Liver (tissue), 8 donors: ENCODE measurements at regions not wholly inside any gene's neighbourhood (a gene's known extent, or its start where the extent isn't known, plus 50 kb on each side); places are given as distances from the start of the nearest gene placed in this dataset.

Experiments used
- DNase-seq: peaks from one replicate; pipeline ENCODE4 v3.0.0-alpha.2; 2017; ENCODE audit warnings: low spot score
- H3K27ac ChIP-seq, 2 donors: one replicate each; pipeline ENCODE4 v1.7.0; 2013; ENCODE audit warnings: inconsistent platforms in 2 of 2, low read length in 2 of 2, control low read depth in 1 of 2, low read depth in 1 of 2, mild to moderate bottlenecking in 1 of 2
- H3K27me3 ChIP-seq, 4 donors: one replicate each; pipeline versions ENCODE4 v1.6.1 to v1.7.0; 2013; ENCODE audit warnings: low read length in 3 of 4, inconsistent platforms in 1 of 4, mild to moderate bottlenecking in 1 of 4, moderate library complexity in 1 of 4; ENCODE audit not compliant: control insufficient read depth in 4 of 4, insufficient read depth in 4 of 4
- H3K36me3 ChIP-seq, 4 donors: one replicate each; pipeline versions ENCODE4 v1.6.1 to v1.7.0; 2013; ENCODE audit warnings: low read length in 3 of 4, mild to moderate bottlenecking in 3 of 4, low read depth in 1 of 4, moderate library complexity in 1 of 4; ENCODE audit not compliant: control insufficient read depth in 4 of 4, insufficient read depth in 3 of 4
- H3K4me1 ChIP-seq, 4 donors: one replicate each; pipeline versions ENCODE4 v1.6.1 to v1.7.0; 2013; ENCODE audit warnings: low read length in 3 of 4, mild to moderate bottlenecking in 3 of 4, moderate library complexity in 1 of 4; ENCODE audit not compliant: control insufficient read depth in 4 of 4, insufficient read depth in 4 of 4
- H3K4me3 ChIP-seq, 3 donors: one replicate each; pipeline versions ENCODE4 v1.6.1 to v1.7.0; 2013; ENCODE audit warnings: low read length in 3 of 3, control low read depth in 1 of 3, low read depth in 1 of 3, mild to moderate bottlenecking in 1 of 3
- H3K9ac ChIP-seq, 2 donors: one replicate each; pipeline ENCODE4 v1.7.0; 2013; ENCODE audit warnings: low read length in 2 of 2, mild to moderate bottlenecking in 2 of 2, moderate library complexity in 2 of 2, control low read depth in 1 of 2, low read depth in 1 of 2
- H3K9me3 ChIP-seq, 4 donors: one replicate each; pipeline versions ENCODE4 v1.6.1 to v1.7.0; 2013; ENCODE audit warnings: low read length in 3 of 4; ENCODE audit not compliant: control insufficient read depth in 4 of 4
- EGR1 ChIP-seq, 2 donors: IDR thresholded peaks; 2 replicates each; pipeline ENCODE4 v1.6.1; 2016 to 2018; ENCODE audit warnings: antibody characterized with exemption in 2 of 2, low read depth in 2 of 2
- FOXA1 ChIP-seq: IDR thresholded peaks from 2 replicates; pipeline ENCODE4 v1.6.1; 2016; ENCODE audit warnings: antibody characterized with exemption
- FOXA2 ChIP-seq: IDR thresholded peaks from 2 replicates; pipeline ENCODE4 v1.6.1; 2016; ENCODE audit warnings: antibody characterized with exemption
- GABPA ChIP-seq, 2 donors: IDR thresholded peaks in 1 of 2; conservative IDR thresholded peaks in 1 of 2; 2 replicates each; pipeline ENCODE4 v1.6.1; 2016; ENCODE audit warnings: antibody characterized with exemption in 2 of 2, mild to moderate bottlenecking in 1 of 2, moderate library complexity in 1 of 2
- HNF4A ChIP-seq, 2 donors: conservative IDR thresholded peaks; 2 replicates each; pipeline ENCODE4 v1.6.1; 2016; ENCODE audit warnings: antibody characterized with exemption in 2 of 2, mild to moderate bottlenecking in 2 of 2
- HNF4G ChIP-seq: IDR thresholded peaks from 2 replicates; pipeline ENCODE4 v1.6.1; 2016; ENCODE audit warnings: antibody characterized with exemption
- JUND ChIP-seq, 2 donors: IDR thresholded peaks; 2 replicates each; pipeline ENCODE4 v1.6.1; 2016; ENCODE audit warnings: antibody characterized with exemption in 2 of 2
- NR2F2 ChIP-seq: IDR thresholded peaks from 2 replicates; pipeline ENCODE4 v1.6.1; 2016; ENCODE audit warnings: antibody characterized with exemption
- RAD21 ChIP-seq, 2 donors: IDR thresholded peaks; 2 replicates each; pipeline ENCODE4 v1.6.1; 2016; ENCODE audit warnings: antibody characterized with exemption in 2 of 2, mild to moderate bottlenecking in 2 of 2
- RXRA ChIP-seq, 2 donors: IDR thresholded peaks; 2 replicates each; pipeline ENCODE4 v1.6.1; 2017 to 2018; ENCODE audit warnings: antibody characterized with exemption in 2 of 2, mild to moderate bottlenecking in 1 of 2
- SP1 ChIP-seq: IDR thresholded peaks from 2 replicates; pipeline ENCODE4 v1.6.1; 2018; ENCODE audit warnings: antibody characterized with exemption, mild to moderate bottlenecking
- TAF1 ChIP-seq: conservative IDR thresholded peaks from 2 replicates; pipeline ENCODE4 v1.6.1; 2016; ENCODE audit warnings: antibody characterized with exemption, mild to moderate bottlenecking
- YY1 ChIP-seq: IDR thresholded peaks from 2 replicates; pipeline ENCODE4 v1.6.1; 2016; ENCODE audit warnings: antibody characterized with exemption, mild to moderate bottlenecking
- WGBS: extraction: QIAGEN DNeasy Blood & Tissue Kit; methylation state at CpG from one replicate; pipeline ENCODE4 v1.1.7; 2013; 5-methylcytosine and 5-hydroxymethylcytosine counted together
- TF ChIP-seq, protein P1 (sequence below): IDR thresholded peaks from 2 replicates; pipeline ENCODE4 v1.6.1; 2016; ENCODE audit warnings: antibody characterized with exemption
- TF ChIP-seq, protein P2 (sequence below): IDR thresholded peaks from 2 replicates; pipeline ENCODE4 v1.6.1; 2016; ENCODE audit warnings: antibody characterized with exemption, mild to moderate bottlenecking
- TF ChIP-seq, protein P3 (sequence below): IDR thresholded peaks from 2 replicates; pipeline ENCODE4 v1.6.1; 2016; ENCODE audit warnings: antibody characterized with exemption
- TF ChIP-seq, protein P4 (sequence below): IDR thresholded peaks from 2 replicates; pipeline ENCODE4 v1.6.1; 2016; ENCODE audit warnings: antibody characterized with exemption
- TF ChIP-seq, protein P5 (sequence below): fragments of 150-350 bp; IDR thresholded peaks from 2 replicates; pipeline ENCODE4 v1.5.1; 2017; ENCODE audit warnings: improper control_type of control experiment, low read depth, low read length; ENCODE audit not compliant: missing input control
- donor health status: healthy.
- donor health status: healthy.
- donor health status: healthy.
- donor health status: healthy.
- donor health status: healthy.

DNA sequence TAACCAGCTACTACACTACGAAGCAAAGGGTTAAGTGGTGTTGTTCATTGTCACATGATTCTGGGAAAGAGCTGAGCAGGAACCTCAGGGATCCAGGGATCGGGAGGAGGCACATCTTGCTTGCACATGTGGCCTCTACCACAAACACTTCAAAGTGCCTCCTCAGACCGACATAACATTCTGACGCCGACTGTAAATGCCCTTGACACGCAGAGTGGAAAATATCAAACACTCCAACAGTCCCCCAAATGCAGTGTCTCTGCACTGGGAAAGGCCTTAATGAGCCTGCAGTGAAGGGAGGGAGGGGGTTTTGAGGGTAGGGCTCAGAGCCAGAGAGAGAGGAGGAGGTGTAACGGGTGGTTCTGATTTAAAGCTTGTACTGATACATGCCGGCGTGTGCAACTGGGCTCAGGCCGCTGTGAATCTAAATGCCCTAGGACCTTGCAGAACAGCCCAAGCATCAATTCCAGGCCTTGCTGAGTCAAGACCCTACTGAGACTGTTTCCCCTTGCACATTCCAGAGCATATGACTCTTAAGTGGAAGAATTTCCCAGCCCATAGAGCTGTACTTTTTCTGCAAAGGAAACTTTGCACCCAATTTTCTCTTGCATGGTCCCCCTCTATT is 163.7 kb downstream of the NTMT2 start:
- Histone ChIP-seq H3K4me1 (no peaks in the 10 kb centered on the region), H3K36me3 (no peaks in the 10 kb centered on the region), H3K4me3 (no peak overlapping the region), H3K27me3 (peaks cover 0 to 2% (median 0%) of the 10 kb centered on the region in 4 donors), H3K9ac (no peak overlapping the region), H3K9me3 (no peaks in the 10 kb centered on the region), H3K27ac (no peak overlapping the region)
- DNase-seq = no peak
- WGBS = 85% methylated on average over 10 of the region's 10 CpGs
- no peak for TF ChIP-seq SP1
- TF ChIP-seq GABPA (IDR thresholded peaks at IDR 0.05 in 1 of 2, conservative IDR thresholded peaks at IDR 0.05 in 1 of 2) = no peak
- no peak for TF ChIP-seq HNF4A (conservative IDR thresholded peaks at IDR 0.05)
- no peak for TF ChIP-seq JUND (IDR thresholded peaks at IDR 0.05)
- no peak for TF ChIP-seq YY1
- no peak for TF ChIP-seq TAF1
- no peak for TF ChIP-seq FOXA2
- TF ChIP-seq, protein P1, sequence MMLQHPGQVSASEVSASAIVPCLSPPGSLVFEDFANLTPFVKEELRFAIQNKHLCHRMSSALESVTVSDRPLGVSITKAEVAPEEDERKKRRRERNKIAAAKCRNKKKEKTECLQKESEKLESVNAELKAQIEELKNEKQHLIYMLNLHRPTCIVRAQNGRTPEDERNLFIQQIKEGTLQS = no peak
- TF ChIP-seq RXRA (IDR thresholded peaks at IDR 0.05) = no peak
- TF ChIP-seq, protein P2, sequence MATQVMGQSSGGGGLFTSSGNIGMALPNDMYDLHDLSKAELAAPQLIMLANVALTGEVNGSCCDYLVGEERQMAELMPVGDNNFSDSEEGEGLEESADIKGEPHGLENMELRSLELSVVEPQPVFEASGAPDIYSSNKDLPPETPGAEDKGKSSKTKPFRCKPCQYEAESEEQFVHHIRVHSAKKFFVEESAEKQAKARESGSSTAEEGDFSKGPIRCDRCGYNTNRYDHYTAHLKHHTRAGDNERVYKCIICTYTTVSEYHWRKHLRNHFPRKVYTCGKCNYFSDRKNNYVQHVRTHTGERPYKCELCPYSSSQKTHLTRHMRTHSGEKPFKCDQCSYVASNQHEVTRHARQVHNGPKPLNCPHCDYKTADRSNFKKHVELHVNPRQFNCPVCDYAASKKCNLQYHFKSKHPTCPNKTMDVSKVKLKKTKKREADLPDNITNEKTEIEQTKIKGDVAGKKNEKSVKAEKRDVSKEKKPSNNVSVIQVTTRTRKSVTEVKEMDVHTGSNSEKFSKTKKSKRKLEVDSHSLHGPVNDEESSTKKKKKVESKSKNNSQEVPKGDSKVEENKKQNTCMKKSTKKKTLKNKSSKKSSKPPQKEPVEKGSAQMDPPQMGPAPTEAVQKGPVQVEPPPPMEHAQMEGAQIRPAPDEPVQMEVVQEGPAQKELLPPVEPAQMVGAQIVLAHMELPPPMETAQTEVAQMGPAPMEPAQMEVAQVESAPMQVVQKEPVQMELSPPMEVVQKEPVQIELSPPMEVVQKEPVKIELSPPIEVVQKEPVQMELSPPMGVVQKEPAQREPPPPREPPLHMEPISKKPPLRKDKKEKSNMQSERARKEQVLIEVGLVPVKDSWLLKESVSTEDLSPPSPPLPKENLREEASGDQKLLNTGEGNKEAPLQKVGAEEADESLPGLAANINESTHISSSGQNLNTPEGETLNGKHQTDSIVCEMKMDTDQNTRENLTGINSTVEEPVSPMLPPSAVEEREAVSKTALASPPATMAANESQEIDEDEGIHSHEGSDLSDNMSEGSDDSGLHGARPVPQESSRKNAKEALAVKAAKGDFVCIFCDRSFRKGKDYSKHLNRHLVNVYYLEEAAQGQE = no peak
- TF ChIP-seq RAD21 (IDR thresholded peaks at IDR 0.05) = no peak
- TF ChIP-seq, protein P3, sequence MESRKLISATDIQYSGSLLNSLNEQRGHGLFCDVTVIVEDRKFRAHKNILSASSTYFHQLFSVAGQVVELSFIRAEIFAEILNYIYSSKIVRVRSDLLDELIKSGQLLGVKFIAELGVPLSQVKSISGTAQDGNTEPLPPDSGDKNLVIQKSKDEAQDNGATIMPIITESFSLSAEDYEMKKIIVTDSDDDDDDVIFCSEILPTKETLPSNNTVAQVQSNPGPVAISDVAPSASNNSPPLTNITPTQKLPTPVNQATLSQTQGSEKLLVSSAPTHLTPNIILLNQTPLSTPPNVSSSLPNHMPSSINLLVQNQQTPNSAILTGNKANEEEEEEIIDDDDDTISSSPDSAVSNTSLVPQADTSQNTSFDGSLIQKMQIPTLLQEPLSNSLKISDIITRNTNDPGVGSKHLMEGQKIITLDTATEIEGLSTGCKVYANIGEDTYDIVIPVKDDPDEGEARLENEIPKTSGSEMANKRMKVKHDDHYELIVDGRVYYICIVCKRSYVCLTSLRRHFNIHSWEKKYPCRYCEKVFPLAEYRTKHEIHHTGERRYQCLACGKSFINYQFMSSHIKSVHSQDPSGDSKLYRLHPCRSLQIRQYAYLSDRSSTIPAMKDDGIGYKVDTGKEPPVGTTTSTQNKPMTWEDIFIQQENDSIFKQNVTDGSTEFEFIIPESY = no peak
- TF ChIP-seq EGR1 (IDR thresholded peaks at IDR 0.05; ENCODE audit: low read depth in 2 of 2) = no peak
- TF ChIP-seq, protein P4, sequence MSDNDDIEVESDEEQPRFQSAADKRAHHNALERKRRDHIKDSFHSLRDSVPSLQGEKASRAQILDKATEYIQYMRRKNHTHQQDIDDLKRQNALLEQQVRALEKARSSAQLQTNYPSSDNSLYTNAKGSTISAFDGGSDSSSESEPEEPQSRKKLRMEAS = no peak
- no peak for TF ChIP-seq HNF4G
- TF ChIP-seq, protein P5, sequence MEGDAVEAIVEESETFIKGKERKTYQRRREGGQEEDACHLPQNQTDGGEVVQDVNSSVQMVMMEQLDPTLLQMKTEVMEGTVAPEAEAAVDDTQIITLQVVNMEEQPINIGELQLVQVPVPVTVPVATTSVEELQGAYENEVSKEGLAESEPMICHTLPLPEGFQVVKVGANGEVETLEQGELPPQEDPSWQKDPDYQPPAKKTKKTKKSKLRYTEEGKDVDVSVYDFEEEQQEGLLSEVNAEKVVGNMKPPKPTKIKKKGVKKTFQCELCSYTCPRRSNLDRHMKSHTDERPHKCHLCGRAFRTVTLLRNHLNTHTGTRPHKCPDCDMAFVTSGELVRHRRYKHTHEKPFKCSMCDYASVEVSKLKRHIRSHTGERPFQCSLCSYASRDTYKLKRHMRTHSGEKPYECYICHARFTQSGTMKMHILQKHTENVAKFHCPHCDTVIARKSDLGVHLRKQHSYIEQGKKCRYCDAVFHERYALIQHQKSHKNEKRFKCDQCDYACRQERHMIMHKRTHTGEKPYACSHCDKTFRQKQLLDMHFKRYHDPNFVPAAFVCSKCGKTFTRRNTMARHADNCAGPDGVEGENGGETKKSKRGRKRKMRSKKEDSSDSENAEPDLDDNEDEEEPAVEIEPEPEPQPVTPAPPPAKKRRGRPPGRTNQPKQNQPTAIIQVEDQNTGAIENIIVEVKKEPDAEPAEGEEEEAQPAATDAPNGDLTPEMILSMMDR = no peak
- TF ChIP-seq FOXA1 = no peak
- no peak for TF ChIP-seq NR2F2
